ENCODE measurements at regions not wholly inside any gene's neighbourhood (a gene's known extent, or its start where the extent isn't known, plus 50 kb on each side); places are given as distances from the start of the nearest gene placed in this dataset.

DNA sequence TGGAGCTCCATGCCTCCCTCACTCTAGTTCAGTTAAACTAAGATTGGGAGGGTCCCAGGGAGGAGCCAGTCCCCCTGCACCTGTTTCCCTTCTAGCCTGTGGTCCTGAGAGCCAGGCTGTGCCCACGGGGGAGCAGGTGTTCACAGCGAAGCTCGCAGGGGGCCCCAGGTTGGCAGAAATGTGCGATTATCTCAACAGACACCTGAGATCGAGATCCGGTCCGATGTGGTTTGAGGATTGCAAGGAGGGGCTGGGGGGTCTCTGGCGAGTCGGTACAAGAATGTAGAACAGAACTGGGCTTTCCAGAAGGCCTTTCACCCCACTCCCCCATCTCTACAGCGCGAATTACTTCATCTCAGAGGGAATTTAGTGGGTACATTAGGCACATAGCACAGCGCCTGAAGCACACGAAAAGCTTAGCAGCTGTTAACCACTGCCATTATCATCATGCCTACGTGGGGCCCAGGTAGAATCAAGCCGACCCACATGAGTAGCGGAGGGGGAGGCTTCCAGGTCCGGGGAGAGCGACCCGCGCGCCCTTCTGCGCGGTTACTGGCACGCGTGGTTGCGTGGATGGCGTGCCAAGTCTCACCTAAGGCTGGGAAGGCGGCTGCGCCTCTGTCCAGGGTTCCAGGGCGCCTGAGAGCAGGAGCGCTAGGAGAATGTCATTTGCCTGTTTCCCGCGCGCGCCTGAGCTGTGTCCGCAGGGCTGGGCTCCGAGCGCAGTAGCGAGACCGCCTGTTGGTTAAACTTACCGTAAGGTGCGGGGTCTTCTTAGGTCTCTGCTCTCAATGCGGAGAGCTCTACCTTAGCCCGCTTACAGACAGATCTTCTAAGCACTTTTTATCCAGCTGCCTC is 1539.5 kb upstream of the TMEM132C start:
- Histone ChIP-seq H3K9ac (replicated peaks; ENCODE audit: extremely low read depth, insufficient read depth, low read length) (no peak overlapping the region), H3K4me1 (ENCODE audit: control insufficient read depth, extremely low read depth, insufficient read depth, low read length) (no peaks in the 10 kb centered on the region), H3K4me2 (ENCODE audit: insufficient read depth, low read length) (no peak overlapping the region), H3K79me2 (ENCODE audit: control insufficient read depth, insufficient read depth, low read length) (no peaks in the 10 kb centered on the region), H4K20me1 (replicated peaks; ENCODE audit: control insufficient read depth, extremely low read depth, insufficient read depth, low read length) (no peaks in the 10 kb centered on the region), H3K27me3 (ENCODE audit: control insufficient read depth in 2 of 2, insufficient read depth in 2 of 2, low read length in 2 of 2) (no peaks in the 10 kb centered on the region), H3K9me1 (replicated peaks; ENCODE audit: control insufficient read depth, extremely low read depth, insufficient read depth, low read length) (no peaks in the 10 kb centered on the region), H2AFZ (ENCODE audit: low read depth, low read length) (no peak overlapping the region), H3K9me3 (replicated peaks; ENCODE audit: control insufficient read depth, insufficient read depth, low read length) (peaks cover 4% of the 10 kb centered on the region), H3K4me3 (replicated peaks in 1 of 3; ENCODE audit: insufficient read depth in 1 of 3, low read depth in 1 of 3, low read length in 3 of 3) (no peak overlapping the region), H3K27ac (ENCODE audit: insufficient read depth, low read depth, low read length) (no peak overlapping the region), H3K36me3 (ENCODE audit: control insufficient read depth in 2 of 2, extremely low read depth in 1 of 2, insufficient read depth in 2 of 2, low read length in 2 of 2) (no peaks in the 10 kb centered on the region)
- ChIA-PET CTCF (no interaction called here), POLR2A (no interaction called here)
- FAIRE-seq (no peak), DNase-seq (ENCODE audit: low read depth, low spot score) (no peak)
- TF ChIP-seq FOS (IDR thresholded peaks at IDR 0.05; ENCODE audit: borderline replicate concordance, insufficient read depth, low read length) (no peak), EZH2 (IDR thresholded peaks at IDR 0.05; ENCODE audit: borderline replicate concordance, low read depth, low read length, severe bottlenecking) (no peak), MAX (IDR thresholded peaks at IDR 0.05; ENCODE audit: insufficient read depth, insufficient read length) (no peak), MYC (IDR thresholded peaks at IDR 0.05; ENCODE audit: low read depth, low read length) (no peak), JUN (IDR thresholded peaks at IDR 0.05; ENCODE audit: borderline replicate concordance, insufficient read depth, insufficient read length, low read depth) (no peak), GATA2 (IDR thresholded peaks at IDR 0.05; ENCODE audit: insufficient read depth, insufficient read length, low read depth, low read length) (no peak), POLR2A (IDR thresholded peaks at IDR 0.05; ENCODE audit: low read depth, low read length) (no peak), POLR2AphosphoS5 (IDR thresholded peaks at IDR 0.05; ENCODE audit: insufficient read depth, low read depth, low read length) (no peak)
- TF ChIP-seq, protein P1, sequence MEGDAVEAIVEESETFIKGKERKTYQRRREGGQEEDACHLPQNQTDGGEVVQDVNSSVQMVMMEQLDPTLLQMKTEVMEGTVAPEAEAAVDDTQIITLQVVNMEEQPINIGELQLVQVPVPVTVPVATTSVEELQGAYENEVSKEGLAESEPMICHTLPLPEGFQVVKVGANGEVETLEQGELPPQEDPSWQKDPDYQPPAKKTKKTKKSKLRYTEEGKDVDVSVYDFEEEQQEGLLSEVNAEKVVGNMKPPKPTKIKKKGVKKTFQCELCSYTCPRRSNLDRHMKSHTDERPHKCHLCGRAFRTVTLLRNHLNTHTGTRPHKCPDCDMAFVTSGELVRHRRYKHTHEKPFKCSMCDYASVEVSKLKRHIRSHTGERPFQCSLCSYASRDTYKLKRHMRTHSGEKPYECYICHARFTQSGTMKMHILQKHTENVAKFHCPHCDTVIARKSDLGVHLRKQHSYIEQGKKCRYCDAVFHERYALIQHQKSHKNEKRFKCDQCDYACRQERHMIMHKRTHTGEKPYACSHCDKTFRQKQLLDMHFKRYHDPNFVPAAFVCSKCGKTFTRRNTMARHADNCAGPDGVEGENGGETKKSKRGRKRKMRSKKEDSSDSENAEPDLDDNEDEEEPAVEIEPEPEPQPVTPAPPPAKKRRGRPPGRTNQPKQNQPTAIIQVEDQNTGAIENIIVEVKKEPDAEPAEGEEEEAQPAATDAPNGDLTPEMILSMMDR (IDR thresholded peaks at IDR 0.05; ENCODE audit: extremely low read depth in 1 of 2, insufficient read depth in 1 of 2, low read depth in 1 of 2, low read length in 2 of 2) = no peak
- intact Hi-C loops (cut with micrococcal nuclease) (no loop called here), dilution Hi-C loops (cut with MboI; ENCODE audit: extremely low pct_ligation_motif_present, low sequenced_read_pairs) (no loop called here)
- BruUV-seq (replicated peaks) = no TSS peak

Data from endothelial cell of umbilical vein (primary cell).